HG03039 (cell line): ENCODE measurements at regions not wholly inside any gene's neighbourhood (a gene's known extent, or its start where the extent isn't known, plus 50 kb on each side); places are given as distances from the start of the nearest gene placed in this dataset.

Experiments
- ATAC-seq: cut with Tn5 transposase; IDR thresholded peaks from one replicate; pipeline ENCODE4 v1.9.1; 2021; ENCODE audit warnings: mild to moderate bottlenecking, moderate library complexity; ENCODE audit not compliant: unreplicated experiment

GRCh38 chr2:207473931-207474235 lies 55.9 kb upstream of the CREB1 start:
- no peak for ATAC-seq

- no peak for ATAC-seq
Observed at GRCh38 chr2:207474863-207475485, 54.8 kb upstream of the CREB1 start.

GRCh38 chr2:207475546-207475945 lies 54.2 kb upstream of the CREB1 start:
- no peak for ATAC-seq

GRCh38 chr2:207477896-207478295 lies 51.9 kb upstream of the CREB1 start:
- ATAC-seq = no peak

- no peak for ATAC-seq
Observed at GRCh38 chr2:207478572-207478971, 51.2 kb upstream of the CREB1 start.

- ATAC-seq = no peak
Observed at GRCh38 chr2:207479198-207479785, 50.5 kb upstream of the CREB1 start.
